Kidney (tissue), 13 donors: ENCODE measurements at regions not wholly inside any gene's neighbourhood (a gene's known extent, or its start where the extent isn't known, plus 50 kb on each side); places are given as distances from the start of the nearest gene placed in this dataset.
A peak's percentile ranks its signal among the peaks of the same experiment; 100 is the strongest.

ENCODE experiments used
- DNase-seq, 5 donors: peaks; one replicate each; pipeline ENCODE4 v3.0.0-alpha.2; 2013 to 2020
- FAIRE-seq: peaks from 2 replicates; lab custom pipeline; 2012; peaks lifted over from hg19 to GRCh38; lab: Jason Lieb, UNC
- H3K27ac ChIP-seq, 2 donors: one replicate each; pipeline ENCODE4 v1.7.0; 2013; ENCODE audit warnings: low read depth in 2 of 2, low read length in 2 of 2, inconsistent platforms in 1 of 2
- H3K27me3 ChIP-seq: one replicate; pipeline ENCODE4 v1.7.1; 2013; ENCODE audit warnings: low read length, inconsistent platforms; ENCODE audit not compliant: control insufficient read depth, insufficient read depth
- H3K36me3 ChIP-seq, 3 donors: one replicate each; pipeline versions ENCODE4 v1.7.0 to v1.7.1; 2013; ENCODE audit warnings: low read length in 3 of 3, control low read depth in 1 of 3, inconsistent platforms in 1 of 3; ENCODE audit not compliant: insufficient read depth in 3 of 3, control insufficient read depth in 2 of 3
- H3K4me1 ChIP-seq, 3 donors: one replicate each; pipeline versions ENCODE4 v1.7.0 to v1.7.1; 2013; ENCODE audit warnings: low read length in 3 of 3, inconsistent platforms in 1 of 3, low read depth in 1 of 3; ENCODE audit not compliant: control insufficient read depth in 2 of 3, insufficient read depth in 2 of 3
- H3K4me3 ChIP-seq, 3 donors: one replicate each; pipeline versions ENCODE4 v1.7.0 to v1.8.1; 2013; ENCODE audit warnings: low read length in 3 of 3, control low read depth in 1 of 3, inconsistent platforms in 1 of 3
- H3K9ac ChIP-seq, 3 donors: one replicate each; pipeline versions ENCODE4 v1.7.0 to v1.7.1; 2013; ENCODE audit warnings: low read length in 3 of 3, control low read depth in 1 of 3, inconsistent platforms in 1 of 3
- H3K9me3 ChIP-seq, 3 donors: one replicate each; pipeline versions ENCODE4 v1.7.0 to v1.7.1; 2013; ENCODE audit warnings: low read length in 3 of 3, control low read depth in 1 of 3, inconsistent platforms in 1 of 3; ENCODE audit not compliant: control insufficient read depth in 2 of 3, insufficient read depth in 1 of 3
- intact Hi-C: fragments of 100-400 bp; cut with DNase I; formaldehyde crosslinking; loops from one replicate; pipeline ENCODE4 v1.11.1; 2022
- TF ChIP-seq, protein P1 (sequence below): IDR thresholded peaks from 3 replicates; pipeline ENCODE4 v1.5.1; 2012; ENCODE audit warnings: mild to moderate bottlenecking, moderate library complexity, borderline replicate concordance; ENCODE audit not compliant: insufficient read depth; ENCODE audit errors: extremely low read depth
- donor health status: control.
- donor health status: control.
- donor health status: control.
- donor health status: control.
- donor health status: control.
- donor health status: DM: yes; HTN: yes; CAD: no.
- donor health status: Normal renal cell carcinoma (clear cell type).

DNA sequence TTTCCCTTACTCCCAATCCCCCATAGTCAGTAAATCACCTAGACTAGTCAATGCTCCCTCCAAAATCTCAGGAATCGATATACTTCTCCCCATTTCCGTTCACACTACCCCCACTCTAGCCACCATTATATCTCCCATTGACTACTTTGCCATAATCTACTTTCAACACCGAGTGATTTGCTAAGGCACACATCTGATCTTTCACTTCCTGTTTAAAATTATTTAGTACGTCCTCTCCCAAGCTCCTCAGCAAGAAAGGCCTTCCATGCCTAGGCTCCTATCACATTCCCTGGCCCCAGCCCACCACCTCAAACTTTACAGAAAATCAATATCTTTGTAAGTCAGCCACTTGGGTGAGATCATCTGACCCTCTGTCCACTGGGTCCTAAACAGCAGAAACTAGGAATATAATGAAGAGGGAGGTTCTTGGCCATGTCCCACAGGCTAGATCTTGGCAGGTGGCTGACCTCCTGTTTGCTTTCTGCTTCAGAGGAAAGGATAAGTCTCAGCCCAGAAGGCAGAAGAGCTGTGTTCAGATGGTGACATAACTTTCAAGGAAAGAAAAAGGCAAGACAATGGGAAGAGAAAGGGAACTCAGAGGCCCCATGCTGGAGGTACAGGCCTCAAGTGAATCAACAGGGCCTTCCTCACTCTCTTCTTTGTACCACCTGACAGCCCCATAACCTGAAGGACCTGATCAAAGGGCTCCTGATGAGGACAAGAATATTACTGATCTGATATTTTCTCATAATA, 103.0 kb downstream of the RPL22L1 start:
- FAIRE-seq (no peak), DNase-seq (no peak)
- TF ChIP-seq, protein P1, sequence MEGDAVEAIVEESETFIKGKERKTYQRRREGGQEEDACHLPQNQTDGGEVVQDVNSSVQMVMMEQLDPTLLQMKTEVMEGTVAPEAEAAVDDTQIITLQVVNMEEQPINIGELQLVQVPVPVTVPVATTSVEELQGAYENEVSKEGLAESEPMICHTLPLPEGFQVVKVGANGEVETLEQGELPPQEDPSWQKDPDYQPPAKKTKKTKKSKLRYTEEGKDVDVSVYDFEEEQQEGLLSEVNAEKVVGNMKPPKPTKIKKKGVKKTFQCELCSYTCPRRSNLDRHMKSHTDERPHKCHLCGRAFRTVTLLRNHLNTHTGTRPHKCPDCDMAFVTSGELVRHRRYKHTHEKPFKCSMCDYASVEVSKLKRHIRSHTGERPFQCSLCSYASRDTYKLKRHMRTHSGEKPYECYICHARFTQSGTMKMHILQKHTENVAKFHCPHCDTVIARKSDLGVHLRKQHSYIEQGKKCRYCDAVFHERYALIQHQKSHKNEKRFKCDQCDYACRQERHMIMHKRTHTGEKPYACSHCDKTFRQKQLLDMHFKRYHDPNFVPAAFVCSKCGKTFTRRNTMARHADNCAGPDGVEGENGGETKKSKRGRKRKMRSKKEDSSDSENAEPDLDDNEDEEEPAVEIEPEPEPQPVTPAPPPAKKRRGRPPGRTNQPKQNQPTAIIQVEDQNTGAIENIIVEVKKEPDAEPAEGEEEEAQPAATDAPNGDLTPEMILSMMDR: no peak
- Histone ChIP-seq H3K9ac (no peak overlapping the region), H3K9me3 (no peaks in the 10 kb centered on the region), H3K4me1 (peaks cover 0 to 2% (median 0%) of the 10 kb centered on the region in 3 donors), H3K36me3 (no peaks in the 10 kb centered on the region), H3K27me3 (no peaks in the 10 kb centered on the region), H3K4me3 (no peak overlapping the region), H3K27ac (no peak overlapping the region)
- intact Hi-C loops: no loop called here

DNA sequence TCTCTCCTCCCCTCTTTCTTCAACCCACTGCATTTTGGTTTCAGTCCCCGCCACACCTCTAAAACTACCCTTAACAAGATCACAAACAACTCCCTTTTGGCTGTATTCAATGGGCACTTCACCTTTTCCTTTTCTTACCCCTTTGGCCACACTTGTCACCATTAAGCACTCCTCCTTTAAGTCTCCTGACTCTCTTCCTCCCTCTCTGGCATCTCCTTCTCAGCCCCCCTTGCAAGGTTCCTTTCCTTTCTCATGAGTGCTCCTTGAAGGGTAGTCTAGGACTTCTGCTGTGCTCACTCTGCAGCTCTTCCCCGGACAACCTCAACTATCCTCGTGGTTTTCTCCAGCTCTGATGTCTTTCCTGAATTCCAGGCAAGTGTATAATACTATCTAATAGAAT, 103.7 kb downstream of the RPL22L1 start:
- TF ChIP-seq, protein P1: no peak
- Histone ChIP-seq H3K27ac (no peak overlapping the region), H3K27me3 (no peaks in the 10 kb centered on the region), H3K36me3 (no peaks in the 10 kb centered on the region), H3K4me1 (peaks cover 0 to 2% (median 0%) of the 10 kb centered on the region in 3 donors), H3K4me3 (no peak overlapping the region), H3K9me3 (no peaks in the 10 kb centered on the region), H3K9ac (no peak overlapping the region)
- no peak for FAIRE-seq
- no peak for DNase-seq
- intact Hi-C loops: no loop called here

DNA sequence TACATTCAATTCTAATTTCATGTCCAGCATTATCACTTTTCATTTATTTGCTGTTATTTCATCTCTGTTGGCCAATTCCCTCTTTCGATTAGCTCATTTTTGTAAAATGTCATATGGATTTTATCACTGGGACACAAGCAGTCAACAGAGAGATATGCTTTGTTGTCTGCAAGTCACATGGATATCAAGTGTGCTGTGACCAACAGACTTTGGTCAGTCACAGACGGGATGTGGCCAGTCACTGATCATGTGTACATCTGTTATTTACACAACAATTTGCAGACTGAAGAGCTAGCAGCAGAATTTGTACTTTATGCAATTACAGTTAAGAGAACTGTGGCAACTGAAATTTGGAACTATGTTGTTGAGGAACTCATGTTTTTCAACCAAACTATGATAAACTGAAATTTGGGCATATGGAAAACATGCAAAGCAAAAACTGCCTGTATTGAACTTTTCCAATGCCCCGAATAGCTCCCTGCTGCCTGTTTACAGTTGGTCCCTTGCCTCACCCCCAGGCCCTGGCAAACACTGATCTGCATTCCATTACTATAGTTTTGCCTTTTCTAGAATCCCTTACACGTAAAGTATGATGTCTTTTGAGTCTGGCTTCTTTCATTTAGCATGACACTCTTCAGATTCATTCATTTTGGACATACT, 104.4 kb downstream of the RPL22L1 start:
- intact Hi-C loops: no loop called here
- Histone ChIP-seq H3K27ac (no peak overlapping the region), H3K27me3 (no peaks in the 10 kb centered on the region), H3K4me3 (no peak overlapping the region), H3K4me1 (peaks cover 0 to 2% (median 0%) of the 10 kb centered on the region in 3 donors), H3K36me3 (no peaks in the 10 kb centered on the region), H3K9me3 (no peaks in the 10 kb centered on the region), H3K9ac (no peak overlapping the region)
- no peak for FAIRE-seq
- TF ChIP-seq, protein P1: no peak
- peak in 1 of 5 donors; percentile 33 for DNase-seq
